DOHH2 (cell line): ENCODE measurements at regions not wholly inside any gene's neighbourhood (a gene's known extent, or its start where the extent isn't known, plus 50 kb on each side); places are given as distances from the start of the nearest gene placed in this dataset.

Source experiments
- CTCF ChIP-seq: fragments of 200-600 bp; sonication (generic); IDR thresholded peaks from one replicate; pipeline ENCODE4 v1.5.1; 2014; ENCODE audit warnings: antibody characterized with exemption, mild to moderate bottlenecking, low read depth, low read length; ENCODE audit not compliant: poor library complexity, severe bottlenecking
- EZH2phosphoT487 ChIP-seq: fragments of 200-600 bp; sonication (generic); IDR thresholded peaks from 2 replicates; pipeline ENCODE4 v1.6.1; 2017; ENCODE audit warnings: borderline replicate concordance, mild to moderate bottlenecking, antibody characterized with exemption, low read length, moderate library complexity, mixed read lengths

GRCh38 chr6:4649728-4650127 lies 126.5 kb upstream of the CDYL start:
- TF ChIP-seq CTCF (no peak), EZH2phosphoT487 (no peak)
